Activated CD8-positive, alpha-beta T cell treated with anti-CD3 and anti-CD28 coated beads, Interleukin-2, amount 10 ng/mL, durations not matched to agents 7 days and 5 days (primary cell): ENCODE measurements at regions not wholly inside any gene's neighbourhood (a gene's known extent, or its start where the extent isn't known, plus 50 kb on each side); places are given as distances from the start of the nearest gene placed in this dataset.

Experiments used
- ATAC-seq: fragments of 150-1000 bp; cut with Tn5 transposase; one replicate; pipeline ENCODE4 v1.10.0; 2021; ENCODE audit warnings: moderate library complexity
- CTCF ChIA-PET: fragments of 350-600 bp; sonication (Branson Sonifier 250); formaldehyde crosslinking; loops from one replicate; lab custom pipeline; 2021; ENCODE audit warnings: antibody characterized with exemption; lab: Charles Lee
- POLR2A ChIA-PET: fragments of 350-600 bp; sonication (Branson Sonifier 250); formaldehyde crosslinking; loops from one replicate; lab custom pipeline; 2021; ENCODE audit warnings: antibody characterized with exemption; lab: Charles Lee
- DNase-seq: peaks from one replicate; pipeline ENCODE4 v3.0.0-alpha.2; 2020
- H3K27ac Mint-ChIP-seq: one replicate; pipeline ENCODE4 v1.8.0; 2021; ENCODE audit warnings: mild to moderate bottlenecking, mixed read lengths
- H3K27me3 Mint-ChIP-seq: one replicate; pipeline ENCODE4 v1.8.0; 2021; ENCODE audit warnings: low read depth, mixed read lengths
- H3K36me3 Mint-ChIP-seq: one replicate; pipeline ENCODE4 v1.8.0; 2021; ENCODE audit warnings: low read depth, mixed read lengths
- H3K4me1 Mint-ChIP-seq: one replicate; pipeline ENCODE4 v1.8.0; 2021; ENCODE audit warnings: low read depth, mixed read lengths
- H3K4me3 Mint-ChIP-seq: one replicate; pipeline ENCODE4 v1.8.0; 2021; ENCODE audit warnings: mild to moderate bottlenecking, mixed read lengths
- H3K9me3 Mint-ChIP-seq: one replicate; pipeline ENCODE4 v1.8.0; 2022; ENCODE audit warnings: mixed read lengths; ENCODE audit not compliant: insufficient read depth

DNA sequence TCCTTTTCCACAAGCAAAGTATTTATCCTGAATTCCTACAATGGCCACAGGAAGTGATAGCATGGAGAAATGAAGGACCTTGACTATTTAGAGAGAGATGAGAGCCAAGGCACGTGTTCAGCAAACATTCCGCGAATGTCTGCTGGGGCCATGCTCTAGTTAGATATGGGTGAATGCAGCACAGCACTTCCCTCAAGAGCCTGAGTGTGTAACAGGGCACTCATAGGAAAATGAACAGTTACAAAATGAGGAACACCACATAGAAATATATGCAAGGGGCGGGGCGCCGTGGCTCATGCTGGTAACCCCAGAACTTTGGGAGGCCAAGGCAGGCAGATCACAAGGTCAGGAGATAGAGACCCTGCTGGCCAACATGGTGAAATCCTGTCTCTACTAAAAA, 406.9 kb downstream of the NR2F2 start:
- ATAC-seq (no peak), DNase-seq (no peak)
- H3K9me3 Mint-ChIP-seq, result no peaks in the 10 kb centered on the region
- no peaks in the 10 kb centered on the region for H3K36me3 Mint-ChIP-seq
- ChIA-PET CTCF (no interaction called here), POLR2A (no interaction called here)
- no peak overlapping the region for H3K27ac Mint-ChIP-seq
- H3K27me3 Mint-ChIP-seq, result no peaks in the 10 kb centered on the region
- no peak overlapping the region for H3K4me3 Mint-ChIP-seq
- H3K4me1 Mint-ChIP-seq, result no peaks in the 10 kb centered on the region

DNA sequence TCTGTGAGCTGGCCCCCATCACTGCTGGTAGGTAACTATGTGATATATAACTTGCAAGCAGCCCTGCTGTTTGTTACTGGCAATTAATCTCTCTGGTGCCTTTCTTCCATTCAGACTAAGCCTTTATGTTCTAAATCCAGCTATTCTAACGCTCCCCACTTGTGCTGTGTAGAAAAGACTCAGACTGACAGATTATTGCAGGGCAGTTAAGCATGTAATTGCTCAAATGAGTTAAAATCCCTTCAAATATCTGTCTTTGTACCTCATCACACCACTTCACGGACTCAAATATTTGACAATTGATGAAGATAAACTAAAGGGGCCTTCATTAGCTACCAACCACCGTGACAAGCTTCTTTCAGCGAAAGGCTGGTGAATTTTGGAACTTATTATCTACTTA, 416.2 kb downstream of the NR2F2 start:
- Mint-ChIP-seq H3K27ac (no peak overlapping the region), H3K36me3 (no peaks in the 10 kb centered on the region), H3K4me3 (no peak overlapping the region), H3K27me3 (no peaks in the 10 kb centered on the region), H3K9me3 (peaks cover 4% of the 10 kb centered on the region), H3K4me1 (no peaks in the 10 kb centered on the region)
- CTCF ChIA-PET, result no interaction called here
- DNase-seq (no peak), ATAC-seq (no peak)
- POLR2A ChIA-PET, result no interaction called here

DNA sequence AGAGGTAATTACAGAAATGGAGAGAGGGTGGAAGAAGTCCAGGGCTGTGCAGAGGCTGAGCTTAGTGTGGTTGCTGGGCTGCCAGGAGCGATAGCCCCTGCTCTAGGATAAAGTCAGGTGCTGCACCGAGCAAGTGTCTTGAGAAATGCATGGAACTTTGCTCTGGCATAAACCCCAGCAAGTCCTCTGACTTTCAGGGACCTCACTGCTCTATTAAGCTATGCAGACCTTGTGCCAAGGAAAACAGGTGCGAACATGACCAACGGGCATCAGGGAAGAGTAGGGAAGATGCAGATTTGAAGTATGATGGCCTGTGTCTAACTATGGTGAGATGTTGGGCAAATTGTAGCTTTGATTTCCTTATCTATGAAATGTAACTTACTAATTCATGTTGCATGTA, 416.8 kb downstream of the NR2F2 start:
- ChIA-PET POLR2A (no interaction called here), CTCF (no interaction called here)
- Mint-ChIP-seq H3K4me1 (no peaks in the 10 kb centered on the region), H3K36me3 (no peaks in the 10 kb centered on the region), H3K27ac (no peak overlapping the region), H3K9me3 (peaks cover 4% of the 10 kb centered on the region), H3K4me3 (no peak overlapping the region), H3K27me3 (no peaks in the 10 kb centered on the region)
- ATAC-seq (no peak), DNase-seq (no peak)

DNA sequence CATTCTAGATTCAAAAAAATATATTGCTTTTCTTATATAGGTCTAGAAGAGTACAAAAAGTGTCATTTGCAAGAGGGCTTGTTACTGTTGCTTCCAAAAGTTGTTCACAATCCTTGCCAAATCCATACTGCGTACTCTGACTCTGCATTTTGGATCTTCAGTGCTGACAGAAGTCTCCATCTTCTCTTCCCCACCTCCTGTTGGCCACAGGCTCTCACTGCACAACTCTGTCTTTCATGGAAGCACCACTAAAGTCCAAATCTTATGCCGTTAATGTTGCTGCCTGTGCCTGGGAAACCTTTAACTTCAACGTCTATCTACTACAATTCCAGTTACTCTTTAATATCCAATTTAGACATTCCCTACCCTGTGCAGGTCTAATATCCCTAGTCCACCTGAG, 419.9 kb downstream of the NR2F2 start:
- no peaks in the 10 kb centered on the region for H3K36me3 Mint-ChIP-seq
- ATAC-seq (no peak), DNase-seq (no peak)
- ChIA-PET POLR2A (no interaction called here), CTCF (no interaction called here)
- no peak overlapping the region for H3K4me3 Mint-ChIP-seq
- no peaks in the 10 kb centered on the region for H3K4me1 Mint-ChIP-seq
- peaks cover 4% of the 10 kb centered on the region for H3K9me3 Mint-ChIP-seq
- H3K27ac Mint-ChIP-seq, result no peak overlapping the region
- H3K27me3 Mint-ChIP-seq, result no peaks in the 10 kb centered on the region

DNA sequence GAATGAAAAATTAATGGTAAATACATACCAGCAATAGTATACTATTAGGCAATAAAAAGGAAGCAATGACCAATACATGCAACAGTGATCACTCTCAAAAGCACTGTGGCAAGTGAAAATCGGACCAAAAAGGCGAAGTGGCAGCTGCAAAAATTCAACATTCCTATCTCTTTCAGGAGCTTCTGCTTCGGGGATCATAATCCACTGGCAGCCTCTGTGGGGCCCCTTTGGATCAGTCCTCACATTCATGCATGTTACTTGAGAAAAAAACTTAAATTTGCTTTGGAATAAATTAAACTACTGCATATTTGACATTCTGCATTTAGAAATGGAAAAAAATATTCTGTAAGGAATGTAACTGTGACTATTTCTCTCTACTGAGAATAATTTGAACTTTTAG, 425.6 kb downstream of the NR2F2 start:
- H3K27ac Mint-ChIP-seq, result no peak overlapping the region
- no peaks in the 10 kb centered on the region for H3K4me1 Mint-ChIP-seq
- H3K36me3 Mint-ChIP-seq, result no peaks in the 10 kb centered on the region
- no peaks in the 10 kb centered on the region for H3K27me3 Mint-ChIP-seq
- H3K9me3 Mint-ChIP-seq, result peaks cover 8% of the 10 kb centered on the region
- ChIA-PET CTCF (no interaction called here), POLR2A (no interaction called here)
- ATAC-seq, result no peak
- no peak overlapping the region for H3K4me3 Mint-ChIP-seq
- DNase-seq, result no peak

DNA sequence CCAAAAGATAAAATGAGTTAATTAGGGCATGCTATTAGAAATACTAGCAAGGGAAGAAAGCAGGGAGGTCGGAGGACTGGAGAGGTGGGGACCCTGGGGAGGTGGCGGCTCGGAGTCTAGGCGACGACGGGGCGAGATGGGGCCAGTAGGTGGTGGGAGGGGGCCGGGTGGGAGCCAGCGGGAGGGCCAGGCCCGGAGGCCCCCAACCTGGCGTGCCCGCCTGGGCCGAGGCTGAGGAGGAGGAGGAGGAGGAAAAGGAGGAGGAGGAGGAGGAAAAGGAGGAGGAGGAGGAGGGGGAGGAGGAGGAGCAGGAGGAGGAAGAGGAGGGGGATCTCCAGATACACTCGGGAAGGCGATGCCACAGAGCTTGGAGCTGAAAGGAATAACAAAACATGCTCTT, 426.2 kb downstream of the NR2F2 start:
- H3K9me3 Mint-ChIP-seq, result peaks cover 8% of the 10 kb centered on the region
- no peaks in the 10 kb centered on the region for H3K36me3 Mint-ChIP-seq
- ATAC-seq, result no peak
- H3K27me3 Mint-ChIP-seq, result no peaks in the 10 kb centered on the region
- no peaks in the 10 kb centered on the region for H3K4me1 Mint-ChIP-seq
- DNase-seq, result no peak
- H3K27ac Mint-ChIP-seq, result no peak overlapping the region
- ChIA-PET POLR2A (no interaction called here), CTCF (no interaction called here)
- H3K4me3 Mint-ChIP-seq, result no peak overlapping the region

DNA sequence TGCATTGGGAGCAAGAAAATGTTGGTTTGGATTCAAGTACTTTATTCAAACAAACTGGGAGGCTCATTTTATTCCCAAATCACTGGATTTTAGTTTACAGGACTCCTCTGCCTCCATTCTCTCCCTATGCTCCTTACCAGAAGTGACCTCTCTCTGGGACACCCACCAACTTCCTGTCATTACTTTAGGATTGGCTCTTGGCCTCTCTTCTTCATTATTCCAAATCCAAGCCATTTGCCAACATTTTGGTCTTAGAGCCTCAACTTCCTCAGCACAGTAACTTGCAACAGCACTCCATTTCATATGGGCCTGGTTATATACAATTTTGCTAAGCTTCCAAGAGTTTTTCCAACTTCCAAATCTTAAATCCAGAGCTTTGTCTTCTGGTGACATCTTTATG, 432.1 kb downstream of the NR2F2 start:
- ATAC-seq (no peak), DNase-seq (no peak)
- Mint-ChIP-seq H3K27me3 (no peaks in the 10 kb centered on the region), H3K36me3 (no peaks in the 10 kb centered on the region), H3K4me3 (no peak overlapping the region), H3K27ac (no peak overlapping the region), H3K9me3 (peaks cover 8% of the 10 kb centered on the region), H3K4me1 (no peaks in the 10 kb centered on the region)
- POLR2A ChIA-PET, result no interaction called here
- CTCF ChIA-PET, result no interaction called here

DNA sequence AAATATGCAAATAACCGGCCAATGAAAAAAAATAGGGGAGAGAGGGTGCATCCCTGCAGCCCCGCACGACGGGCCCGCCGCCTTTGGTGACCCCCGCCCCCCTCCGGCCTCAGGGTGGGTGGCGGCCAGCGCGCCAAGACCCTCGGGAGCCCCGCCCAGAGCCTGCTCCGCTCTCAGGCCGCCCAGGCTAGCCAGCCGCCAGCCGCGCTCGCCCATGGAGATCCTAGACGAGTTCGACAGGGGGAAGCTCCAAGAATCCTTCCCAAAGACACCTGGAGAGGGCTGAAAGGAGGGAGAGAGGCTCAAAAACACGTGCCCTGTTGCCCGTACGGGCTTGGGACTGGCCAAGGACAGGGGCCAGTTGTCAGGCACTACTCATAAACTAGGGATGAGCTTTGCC, 434.0 kb downstream of the NR2F2 start:
- H3K4me1 Mint-ChIP-seq, result no peaks in the 10 kb centered on the region
- H3K27me3 Mint-ChIP-seq, result no peaks in the 10 kb centered on the region
- H3K4me3 Mint-ChIP-seq, result no peak overlapping the region
- peaks cover 4% of the 10 kb centered on the region for H3K9me3 Mint-ChIP-seq
- H3K36me3 Mint-ChIP-seq, result no peaks in the 10 kb centered on the region
- H3K27ac Mint-ChIP-seq, result no peak overlapping the region
- no peak for DNase-seq
- CTCF ChIA-PET, result no interaction called here
- no peak for ATAC-seq
- POLR2A ChIA-PET, result no interaction called here

DNA sequence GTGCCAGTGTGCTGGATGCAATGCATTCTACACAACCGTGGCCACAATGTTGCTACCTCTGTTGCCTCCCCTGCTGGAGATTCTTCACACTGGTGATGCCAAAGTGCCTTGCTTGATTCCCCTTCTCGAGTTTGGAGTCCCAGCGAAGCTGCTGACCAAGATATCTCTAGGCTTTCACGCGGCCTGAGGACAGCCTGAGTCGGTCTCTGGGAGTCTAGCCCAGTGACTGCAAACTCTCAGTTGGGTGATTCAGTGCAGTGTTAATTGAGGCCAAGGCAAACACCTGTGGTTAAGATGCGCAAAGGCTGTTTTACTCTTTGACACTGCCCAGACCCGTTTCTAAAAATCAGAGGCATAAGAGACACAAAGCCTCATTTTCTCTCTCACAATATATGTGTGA, 434.4 kb downstream of the NR2F2 start:
- Mint-ChIP-seq H3K4me3 (no peak overlapping the region), H3K9me3 (peaks cover 2% of the 10 kb centered on the region), H3K36me3 (no peaks in the 10 kb centered on the region), H3K4me1 (no peaks in the 10 kb centered on the region), H3K27me3 (no peaks in the 10 kb centered on the region), H3K27ac (no peak overlapping the region)
- ATAC-seq (no peak), DNase-seq (no peak)
- ChIA-PET CTCF (no interaction called here), POLR2A (no interaction called here)

DNA sequence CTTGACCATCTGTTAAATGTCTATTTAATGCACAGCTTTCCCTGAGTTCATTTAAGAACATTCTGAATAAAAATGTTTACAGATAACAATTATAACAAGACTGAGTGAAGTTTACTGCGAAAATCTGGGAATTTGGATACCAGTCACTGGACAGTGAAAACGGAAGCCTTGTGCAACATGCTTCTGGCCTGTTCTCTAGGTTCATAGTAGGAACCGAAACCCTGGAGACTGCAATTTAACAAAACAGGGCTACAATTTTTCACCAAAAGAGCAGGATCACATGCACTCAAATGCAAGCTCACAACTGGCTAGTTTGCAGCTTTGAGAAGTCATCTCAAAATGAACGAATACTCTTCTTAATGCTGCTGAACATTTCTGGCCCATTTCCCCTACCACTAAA, 435.9 kb downstream of the NR2F2 start:
- ATAC-seq (no peak), DNase-seq (no peak)
- no peak overlapping the region for H3K4me3 Mint-ChIP-seq
- ChIA-PET CTCF (no interaction called here), POLR2A (no interaction called here)
- no peaks in the 10 kb centered on the region for H3K4me1 Mint-ChIP-seq
- H3K27ac Mint-ChIP-seq, result no peak overlapping the region
- H3K9me3 Mint-ChIP-seq, result no peaks in the 10 kb centered on the region
- no peaks in the 10 kb centered on the region for H3K27me3 Mint-ChIP-seq
- no peaks in the 10 kb centered on the region for H3K36me3 Mint-ChIP-seq

DNA sequence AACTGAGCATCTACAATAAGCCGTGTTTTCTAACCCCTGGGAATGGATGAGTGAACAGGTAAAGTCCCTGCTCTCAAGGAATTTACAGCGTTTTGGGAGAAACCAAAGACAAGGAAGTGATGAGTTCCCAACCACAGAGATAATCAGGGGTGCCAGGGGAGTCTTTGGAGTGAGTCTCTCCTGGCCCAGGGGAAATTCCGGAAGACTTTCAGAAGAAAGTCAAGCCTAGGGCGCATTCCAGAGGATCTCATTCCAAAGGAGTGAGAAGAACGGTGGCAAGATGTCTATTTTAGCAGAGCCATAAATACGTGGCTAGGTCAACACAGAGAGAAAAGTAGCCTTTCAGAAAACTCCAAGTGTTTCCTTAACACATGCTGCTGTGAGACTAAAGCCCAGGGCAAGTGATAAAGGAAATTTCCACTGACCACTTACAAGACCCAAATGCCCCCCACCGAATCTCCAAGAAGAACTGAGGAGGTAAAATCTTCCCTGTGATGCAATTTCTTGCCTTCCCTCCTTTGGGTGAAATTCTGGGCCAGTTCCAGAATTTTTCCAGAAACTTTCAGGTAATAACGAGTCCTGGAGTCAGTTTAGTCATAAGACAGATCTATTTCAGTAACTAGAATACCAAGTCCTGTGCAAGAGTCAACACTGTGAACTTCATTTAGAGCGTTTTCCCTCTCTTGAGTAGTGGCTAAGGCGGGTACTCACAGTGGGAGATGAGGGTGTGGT, 437.4 kb downstream of the NR2F2 start:
- Mint-ChIP-seq H3K9me3 (no peaks in the 10 kb centered on the region), H3K27me3 (no peaks in the 10 kb centered on the region), H3K27ac (no peak overlapping the region), H3K36me3 (no peaks in the 10 kb centered on the region), H3K4me1 (no peaks in the 10 kb centered on the region), H3K4me3 (no peak overlapping the region)
- POLR2A ChIA-PET, result no interaction called here
- ATAC-seq (no peak), DNase-seq (no peak)
- CTCF ChIA-PET, result no interaction called here

DNA sequence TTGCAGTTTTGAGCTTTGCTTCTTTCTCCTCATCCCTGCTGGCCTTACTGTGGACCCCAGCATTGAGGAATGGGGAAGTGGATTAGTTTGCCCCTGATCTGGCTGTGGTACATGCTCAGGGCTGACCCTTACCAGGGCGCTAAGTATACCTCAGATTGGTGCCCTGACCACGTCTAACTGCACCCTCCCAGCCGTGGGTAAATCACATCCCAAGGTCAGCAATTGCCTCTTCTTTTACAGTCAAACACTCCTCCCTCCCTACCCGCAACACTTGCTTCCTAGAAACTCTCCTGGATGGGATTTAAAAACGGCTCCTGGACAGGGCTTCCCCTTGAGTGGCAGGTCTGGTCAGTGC, 437.9 kb downstream of the NR2F2 start:
- H3K9me3 Mint-ChIP-seq, result no peaks in the 10 kb centered on the region
- ChIA-PET POLR2A (no interaction called here), CTCF (no interaction called here)
- H3K36me3 Mint-ChIP-seq, result no peaks in the 10 kb centered on the region
- no peak overlapping the region for H3K27ac Mint-ChIP-seq
- H3K4me1 Mint-ChIP-seq, result no peaks in the 10 kb centered on the region
- no peak overlapping the region for H3K4me3 Mint-ChIP-seq
- no peaks in the 10 kb centered on the region for H3K27me3 Mint-ChIP-seq
- no peak for ATAC-seq
- DNase-seq, result no peak

DNA sequence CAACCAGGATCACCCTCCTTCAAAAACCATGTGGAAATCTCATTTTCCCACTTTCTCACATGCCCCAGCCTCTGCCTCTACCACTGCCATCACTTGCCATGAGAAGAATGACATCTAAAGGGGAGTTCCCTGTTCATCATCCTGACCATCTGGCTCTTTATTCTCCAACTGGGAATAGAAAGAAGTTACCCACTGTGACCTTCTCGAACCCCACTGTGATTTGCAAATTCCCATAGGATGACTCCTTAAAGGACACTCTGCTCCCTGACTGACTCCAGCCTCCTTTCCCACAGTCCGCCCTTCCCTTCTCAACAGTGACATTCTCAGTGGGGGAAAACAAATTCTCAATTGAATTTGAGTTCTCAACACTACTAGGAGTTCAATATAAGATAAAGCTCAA, 440.5 kb downstream of the NR2F2 start:
- H3K4me3 Mint-ChIP-seq, result no peak overlapping the region

More for the DNA sequence above, 440.5 kb downstream of the NR2F2 start:
- ATAC-seq, result no peak
- CTCF ChIA-PET, result no interaction called here
- H3K27me3 Mint-ChIP-seq, result no peaks in the 10 kb centered on the region
- H3K27ac Mint-ChIP-seq, result no peak overlapping the region
- H3K36me3 Mint-ChIP-seq, result no peaks in the 10 kb centered on the region
- no peak for DNase-seq
- no peaks in the 10 kb centered on the region for H3K9me3 Mint-ChIP-seq
- POLR2A ChIA-PET, result no interaction called here
- H3K4me1 Mint-ChIP-seq, result no peaks in the 10 kb centered on the region
